GM21717 (cell line): ENCODE measurements at regions not wholly inside any gene's neighbourhood (a gene's known extent, or its start where the extent isn't known, plus 50 kb on each side); places are given as distances from the start of the nearest gene placed in this dataset.

ENCODE experiments used
- ATAC-seq: cut with Tn5 transposase; IDR thresholded peaks from one replicate; pipeline ENCODE4 v1.9.1; 2021; ENCODE audit warnings: mild to moderate bottlenecking, moderate library complexity; ENCODE audit not compliant: unreplicated experiment

- no peak for ATAC-seq
Measured at GRCh38 chr4:108301545-108302251, 133.0 kb upstream of the LEF1 start.

- ATAC-seq: no peak
Measured at GRCh38 chr4:108297605-108298004, 128.9 kb upstream of the LEF1 start.

- ATAC-seq: no peak
Measured at GRCh38 chr4:108292229-108292628, 123.5 kb upstream of the LEF1 start.

DNA sequence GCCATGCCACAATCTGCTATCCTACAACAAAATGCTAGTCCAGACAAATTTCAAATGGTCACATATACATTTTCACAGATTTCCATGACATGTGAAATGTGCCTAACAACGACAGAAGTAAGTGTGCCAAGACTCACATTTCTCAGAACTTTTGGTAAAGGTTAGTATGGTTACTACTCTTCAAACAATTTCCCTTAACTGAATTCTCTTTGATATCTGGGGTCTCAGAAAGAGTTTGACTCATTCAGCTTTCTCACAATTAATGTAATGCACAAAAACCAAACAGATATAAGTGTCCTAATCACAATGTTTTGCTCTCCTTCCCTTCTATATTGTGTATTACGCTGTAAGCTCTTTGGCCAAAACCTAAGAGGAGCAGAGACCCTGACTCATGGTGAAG, 122.4 kb upstream of the LEF1 start:
- no peak for ATAC-seq

- ATAC-seq: no peak
Measured at GRCh38 chr4:108287834-108288413, 119.2 kb upstream of the LEF1 start.

DNA sequence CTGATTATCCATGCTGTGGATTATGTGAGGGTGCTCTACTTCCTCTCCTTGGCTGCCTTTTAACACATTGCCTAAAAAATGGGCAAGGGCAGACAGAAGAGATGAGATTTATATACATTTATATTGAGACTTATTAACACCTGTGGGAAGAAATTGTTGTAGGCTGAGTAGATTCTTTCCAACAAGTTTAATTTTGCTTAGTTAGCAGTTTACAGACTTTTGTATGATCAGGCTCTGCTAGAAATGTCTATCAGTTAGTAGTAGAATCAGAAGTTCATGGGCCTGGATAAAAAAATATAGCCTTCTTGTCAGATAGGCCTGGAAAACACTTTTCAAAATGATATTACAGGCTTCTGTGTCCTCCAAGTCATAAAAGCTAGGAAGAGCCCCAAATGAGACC, 111.3 kb upstream of the LEF1 start:
- ATAC-seq: no peak

GRCh38 chr4:108276690-108277089, 108.0 kb upstream of the LEF1 start:
- ATAC-seq: no peak

- no peak for ATAC-seq
Measured at GRCh38 chr4:108272986-108273385, 104.3 kb upstream of the LEF1 start.

DNA sequence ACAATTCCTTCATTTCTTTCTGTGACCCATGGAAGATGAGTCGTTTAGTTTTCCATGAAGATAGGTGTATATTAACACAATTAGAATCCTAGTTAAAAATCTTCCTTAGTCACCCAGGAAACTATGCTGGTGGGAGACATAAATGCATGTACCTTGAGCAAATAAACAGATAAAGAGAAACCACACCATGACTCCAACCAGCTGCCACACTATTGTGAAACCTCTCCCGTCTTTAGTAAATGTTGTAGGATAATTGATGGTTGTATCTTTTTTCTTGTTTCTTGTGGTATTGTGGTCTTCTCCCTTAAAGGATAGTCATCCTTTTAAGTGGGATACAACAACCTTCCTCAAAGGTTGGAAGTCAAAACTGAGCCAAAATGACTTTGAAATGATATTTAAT, 103.8 kb upstream of the LEF1 start:
- no peak for ATAC-seq

GRCh38 chr4:108272046-108272445, 103.3 kb upstream of the LEF1 start:
- ATAC-seq: no peak

GRCh38 chr4:108270466-108271450, 102.0 kb upstream of the LEF1 start:
- no peak for ATAC-seq

DNA sequence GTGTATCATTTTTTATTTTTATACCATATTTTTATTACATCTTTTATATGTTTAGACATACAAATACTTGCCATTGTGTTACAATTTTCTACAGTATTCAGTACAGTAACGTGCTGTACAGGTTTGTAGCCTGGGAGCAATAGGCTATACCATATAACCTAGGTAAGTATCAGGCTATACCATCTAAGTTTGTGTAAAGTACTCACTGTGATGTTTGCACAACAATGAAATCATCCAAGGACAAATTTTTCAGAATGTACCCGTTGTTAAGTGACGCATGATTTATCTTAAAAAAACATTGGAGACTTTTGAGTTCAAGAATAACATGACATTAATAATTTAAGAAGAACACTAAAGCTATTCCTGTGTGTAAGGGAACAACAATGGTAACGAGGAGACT, 96.0 kb upstream of the LEF1 start:
- no peak for ATAC-seq

- ATAC-seq: no peak
Measured at GRCh38 chr4:108263057-108263456, 94.3 kb upstream of the LEF1 start.

GRCh38 chr4:108261026-108261425, 92.3 kb upstream of the LEF1 start:
- ATAC-seq: no peak

GRCh38 chr4:108256538-108256937, 87.8 kb upstream of the LEF1 start:
- no peak for ATAC-seq

DNA sequence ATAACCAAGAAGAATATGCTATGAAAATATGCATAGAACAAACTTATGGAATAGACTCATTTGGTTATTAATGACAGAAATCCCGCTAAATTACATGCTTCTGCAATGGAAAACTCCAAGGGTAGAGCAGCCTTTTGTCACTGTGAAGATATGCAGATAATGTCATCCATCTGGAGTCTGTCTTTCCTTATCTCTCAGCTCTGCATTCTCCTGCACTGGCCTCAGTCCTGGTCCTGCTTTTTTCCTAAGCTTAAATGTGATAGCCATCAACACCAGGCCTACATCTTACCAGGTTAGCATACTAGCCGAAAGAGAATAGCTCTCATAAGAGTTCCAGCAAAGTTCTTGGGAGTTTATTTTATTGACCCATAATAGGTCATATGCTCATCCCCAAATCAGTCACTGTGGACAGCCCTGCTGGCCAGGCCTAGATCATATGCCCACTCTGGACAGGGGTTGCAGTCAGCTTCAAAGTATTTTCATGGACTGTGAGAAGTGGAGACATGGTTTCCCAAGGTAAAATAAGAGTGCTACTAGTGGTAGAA, 86.5 kb upstream of the LEF1 start:
- no peak for ATAC-seq

- ATAC-seq: no peak
Measured at GRCh38 chr4:108249397-108249796, 80.7 kb upstream of the LEF1 start.

GRCh38 chr4:108247387-108248049, 78.8 kb upstream of the LEF1 start:
- no peak for ATAC-seq

GRCh38 chr4:108244606-108245005, 75.9 kb upstream of the LEF1 start:
- ATAC-seq: no peak

DNA sequence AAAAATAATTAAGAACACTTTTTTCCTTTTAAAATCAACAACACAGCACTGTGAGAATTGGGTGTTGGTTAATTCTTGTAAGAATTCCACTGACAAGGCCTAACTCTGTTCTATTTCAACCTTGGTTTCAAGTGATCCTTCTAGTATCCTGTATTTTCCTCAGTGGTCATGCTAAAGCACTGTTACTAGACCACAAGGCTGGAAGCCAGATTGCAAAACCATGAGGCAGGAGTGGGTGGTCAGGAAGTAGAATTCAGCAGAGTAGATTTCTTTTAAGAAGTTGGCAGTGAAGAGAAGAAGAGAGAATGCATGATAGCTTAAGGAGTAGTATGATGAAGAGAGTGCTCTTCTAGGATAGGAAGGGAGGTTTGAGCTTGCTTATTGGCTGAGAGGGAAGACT, 71.6 kb upstream of the LEF1 start:
- ATAC-seq: no peak

GRCh38 chr4:108237693-108238092, 69.0 kb upstream of the LEF1 start:
- ATAC-seq: no peak
